NCI-H128 (cell line): ENCODE measurements at regions not wholly inside any gene's neighbourhood (a gene's known extent, or its start where the extent isn't known, plus 50 kb on each side); places are given as distances from the start of the nearest gene placed in this dataset.

Experiments
- DNase-seq: peaks from one replicate; lab custom pipeline; 2025; ENCODE audit not compliant: unreplicated experiment; lab: John Stamatoyannopoulos, UW

GRCh38 chr7:155864271-155864985 is 52.2 kb upstream of the SHH start:
- DNase-seq = no peak

GRCh38 chr7:155863721-155864151 is 51.5 kb upstream of the SHH start:
- no peak for DNase-seq

GRCh38 chr7:155862123-155862892 is 50.0 kb upstream of the SHH start:
- no peak for DNase-seq
